Embryonic facial prominence (tissue), 1 donor: ENCODE measurements at regions not wholly inside any gene's neighbourhood (a gene's known extent, or its start where the extent isn't known, plus 50 kb on each side); places are given as distances from the start of the nearest gene placed in this dataset.

Experiments used
- DNase-seq: peaks from one replicate; pipeline ENCODE4 v3.0.0-alpha.2; 2016; ENCODE audit errors: extremely low spot score

- DNase-seq, result peak; percentile 48
Observed at GRCh38 chr2:8583400-8584173, 98.3 kb upstream of the ID2 start.

- DNase-seq, result no peak
Observed at GRCh38 chr2:8584174-8585066, 97.4 kb upstream of the ID2 start.

- no peak for DNase-seq
Observed at GRCh38 chr2:8586457-8587051, 95.3 kb upstream of the ID2 start.

GRCh38 chr2:8587251-8587791 lies 94.5 kb upstream of the ID2 start:
- no peak for DNase-seq

GRCh38 chr2:8587920-8588830 lies 93.7 kb upstream of the ID2 start:
- DNase-seq, result no peak

GRCh38 chr2:8588831-8589191 lies 93.0 kb upstream of the ID2 start:
- no peak for DNase-seq

GRCh38 chr2:8589721-8590120 lies 92.1 kb upstream of the ID2 start:
- no peak for DNase-seq

- no peak for DNase-seq
Observed at GRCh38 chr2:8590938-8591337, 90.9 kb upstream of the ID2 start.

GRCh38 chr2:8592736-8593135 lies 89.1 kb upstream of the ID2 start:
- no peak for DNase-seq

GRCh38 chr2:8593243-8593642 lies 88.6 kb upstream of the ID2 start:
- no peak for DNase-seq

- DNase-seq, result no peak
Observed at GRCh38 chr2:8594731-8595427, 87.0 kb upstream of the ID2 start.

GRCh38 chr2:8595428-8595805 lies 86.4 kb upstream of the ID2 start:
- no peak for DNase-seq

- no peak for DNase-seq
Observed at GRCh38 chr2:8595811-8596600, 85.8 kb upstream of the ID2 start.

GRCh38 chr2:8597094-8597493 lies 84.8 kb upstream of the ID2 start:
- DNase-seq, result no peak

- no peak for DNase-seq
Observed at GRCh38 chr2:8597559-8598225, 84.2 kb upstream of the ID2 start.

GRCh38 chr2:8598295-8599165 lies 83.3 kb upstream of the ID2 start:
- DNase-seq, result no peak

- no peak for DNase-seq
Observed at GRCh38 chr2:8599421-8600242, 82.2 kb upstream of the ID2 start.

GRCh38 chr2:8600456-8600855 lies 81.4 kb upstream of the ID2 start:
- DNase-seq, result no peak
